Spleen (tissue), 7 donors: ENCODE measurements at regions not wholly inside any gene's neighbourhood (a gene's known extent, or its start where the extent isn't known, plus 50 kb on each side); places are given as distances from the start of the nearest gene placed in this dataset.

Source experiments
- CTCF ChIP-seq, 11 experiments: fragments of 200-600 bp in 7 of 11; fragments of 450-650 bp in 4 of 11; sonication (generic) in 4 of 11; IDR thresholded peaks in 8 of 11; conservative IDR thresholded peaks in 3 of 11; 1 replicate in 7 of 11; 2 replicates in 4 of 11; pipeline versions ENCODE4 v1.4.0 to v1.8.0; 2016 to 2021; ENCODE audit warnings: antibody characterized with exemption in 11 of 11, inconsistent platforms in 4 of 11, mild to moderate bottlenecking in 1 of 11
- POLR2AphosphoS5 ChIP-seq, 3 donors: sonication (generic); formaldehyde crosslinking; IDR thresholded peaks; one replicate each; pipeline ENCODE4 v1.5.1; 2017; ENCODE audit warnings: antibody characterized with exemption in 3 of 3
- donor health status: DM: no; HTN: no; CAD: no; lungs with moderate emphysema.
- donor health status: DM: no; HTN: no; CAD: no.
- donor health status: DM: no; HTN: no; CAD: no.

DNA sequence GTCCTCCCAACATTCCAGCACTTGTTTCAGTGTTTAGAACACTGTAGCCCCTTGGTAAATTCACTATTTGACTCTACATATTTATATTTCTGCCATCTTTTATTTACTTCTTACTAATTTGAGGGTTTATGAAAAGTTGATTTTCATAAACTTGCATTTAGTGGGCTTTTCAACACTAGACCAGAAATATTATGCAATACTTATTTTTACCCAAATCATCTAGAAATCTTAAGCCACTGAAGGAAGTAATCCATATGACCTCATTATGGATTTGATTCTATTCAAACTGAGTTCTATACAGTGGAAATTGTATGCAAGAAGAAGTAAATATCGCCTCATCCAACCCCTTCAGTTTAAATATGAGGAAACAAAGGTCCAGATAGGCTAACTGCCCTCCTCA is 92.6 kb upstream of the VRK2 start:
- TF ChIP-seq CTCF (IDR thresholded peaks at IDR 0.05 in 8 of 11, conservative IDR thresholded peaks at IDR 0.05 in 3 of 11) (no peak), POLR2AphosphoS5 (IDR thresholded peaks at IDR 0.05) (no peak)
